Cerebellar nuclear complex (tissue), 1 donor: ENCODE measurements at regions not wholly inside any gene's neighbourhood (a gene's known extent, or its start where the extent isn't known, plus 50 kb on each side); places are given as distances from the start of the nearest gene placed in this dataset.

Experiments
- DNase-seq, 2 experiments: peaks; one replicate each; lab custom pipeline; 2025; lab: John Stamatoyannopoulos, UW

DNA sequence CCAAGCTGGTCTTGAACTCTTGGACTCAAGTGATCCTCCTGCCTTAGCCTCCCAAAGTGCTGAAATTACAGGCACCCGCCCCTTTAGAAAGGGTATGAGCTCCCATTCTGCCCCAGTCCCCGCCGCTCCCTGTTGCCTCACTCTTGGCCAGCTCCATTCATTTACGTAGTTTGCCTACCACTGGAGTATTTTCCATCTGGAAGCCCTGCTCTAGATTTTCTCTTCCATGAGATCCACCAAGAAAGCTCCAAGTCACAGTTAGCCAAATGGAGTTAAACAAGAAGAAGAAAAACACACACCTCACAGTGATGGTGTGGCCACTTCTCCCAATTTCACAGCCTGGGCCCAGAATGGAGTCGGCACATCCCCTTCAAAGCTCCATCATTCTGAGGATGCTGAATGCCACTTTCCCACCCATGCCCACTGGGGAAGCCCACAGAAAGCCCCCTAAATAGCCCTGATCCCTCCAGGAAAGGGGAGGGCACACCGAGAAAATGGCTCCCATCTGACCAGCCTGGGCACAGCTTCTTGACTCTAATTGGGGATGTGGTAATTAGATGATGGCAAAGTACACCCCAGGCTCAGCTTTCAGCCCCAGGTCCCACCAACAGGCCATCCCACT, 381.2 kb downstream of the MN1 start:
- DNase-seq: no peak

DNA sequence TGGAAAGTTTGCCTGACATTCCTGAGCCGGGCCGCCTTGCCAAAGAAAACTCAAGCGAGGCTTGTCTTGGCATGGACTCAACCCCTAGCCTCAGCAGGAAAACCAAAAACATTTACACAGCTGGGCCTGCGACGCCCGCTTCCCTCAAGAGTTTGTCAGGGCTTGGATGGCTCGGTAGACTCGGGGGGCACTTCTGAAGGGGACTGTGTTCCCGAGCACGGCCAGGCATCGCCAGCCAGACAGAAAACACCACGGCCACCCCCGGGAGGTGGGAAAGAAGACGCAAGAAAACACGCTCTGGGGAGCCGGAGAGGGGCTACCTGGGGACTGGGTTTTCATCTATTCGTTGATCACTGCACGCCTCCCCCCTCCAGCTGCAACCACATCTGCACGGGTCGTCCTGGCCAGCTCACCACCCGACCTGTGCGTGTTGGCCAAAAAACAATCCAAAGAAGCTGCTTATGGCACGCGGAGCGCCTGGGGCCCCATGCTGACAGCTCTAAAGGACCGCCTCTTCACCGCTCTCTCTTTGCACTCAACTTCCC, 380.7 kb downstream of the MN1 start:
- no peak for DNase-seq

DNA sequence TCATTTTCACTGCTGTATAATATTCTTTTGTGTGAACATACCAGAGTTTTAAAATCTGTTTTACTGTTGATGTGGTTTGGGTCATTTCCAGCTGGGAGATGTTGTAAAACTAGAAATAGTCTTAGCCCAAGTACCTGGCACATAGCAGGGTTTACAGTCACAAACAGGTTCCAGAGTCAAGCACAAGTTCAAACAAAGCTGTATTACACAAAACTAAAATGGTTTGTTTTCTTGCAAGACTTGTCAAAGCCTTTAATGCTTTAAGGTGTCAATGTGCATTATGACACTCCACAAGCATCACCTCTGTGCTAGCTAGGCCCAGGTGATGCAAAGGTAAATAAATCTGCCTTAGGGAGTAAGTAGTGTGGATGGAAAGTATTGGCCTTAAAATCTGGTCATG, 379.1 kb downstream of the MN1 start:
- no peak for DNase-seq

DNA sequence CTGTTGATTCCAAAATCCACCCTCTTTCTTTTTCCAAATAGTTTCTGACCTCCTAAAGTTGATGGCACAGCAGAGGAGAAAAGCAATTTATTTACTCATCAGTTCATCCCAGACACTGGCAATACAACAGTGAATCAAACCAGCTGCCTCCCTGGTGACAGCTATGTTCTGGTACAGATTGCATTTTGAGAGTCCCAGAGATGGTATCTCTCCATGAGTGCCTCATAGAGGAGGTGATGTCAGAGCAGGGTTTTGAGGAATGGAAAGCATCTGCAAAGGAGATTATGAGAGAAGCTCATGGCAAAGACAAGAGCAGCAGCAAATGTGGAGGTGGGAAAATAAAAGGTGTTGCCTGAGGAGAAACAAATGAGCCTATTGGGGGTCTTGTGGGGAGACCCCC, 377.2 kb downstream of the MN1 start:
- DNase-seq: no peak

DNA sequence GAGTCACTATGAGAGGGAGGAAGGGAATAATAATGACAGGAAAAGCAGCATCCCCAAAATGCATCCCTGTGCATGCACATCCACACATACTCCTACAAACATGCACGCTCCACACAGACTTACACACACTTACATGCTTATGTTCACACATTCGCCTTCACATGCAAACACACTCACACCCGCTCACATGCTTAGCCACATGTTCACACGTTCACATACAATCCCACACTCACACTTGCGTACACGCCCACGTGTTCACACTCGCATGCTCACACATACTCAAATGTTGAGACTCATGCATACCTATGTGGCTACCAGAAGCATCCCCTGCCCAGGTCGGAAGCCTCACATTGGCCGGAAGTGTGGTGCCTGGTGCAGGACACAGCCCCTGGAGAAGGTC, 372.1 kb downstream of the MN1 start:
- DNase-seq: no peak

DNA sequence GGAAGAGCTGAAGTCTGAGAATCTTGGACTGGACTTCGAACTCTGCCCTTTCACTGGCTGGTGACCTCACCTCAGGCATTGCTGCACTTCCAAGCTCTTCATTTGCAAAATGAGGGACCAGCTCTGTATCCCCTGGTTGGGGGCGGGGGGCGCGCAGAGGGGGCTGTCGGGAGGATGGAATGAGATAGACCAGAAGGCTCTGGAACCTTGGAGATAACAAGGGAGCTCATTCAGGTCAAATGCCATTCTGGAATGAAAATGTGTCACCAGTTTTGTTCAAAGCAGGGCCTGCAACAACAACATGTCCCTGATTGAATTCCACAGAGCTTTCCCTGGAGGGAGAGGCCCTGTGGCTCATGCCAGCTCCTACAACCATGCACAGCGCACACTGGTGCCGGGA, 370.5 kb downstream of the MN1 start:
- no peak for DNase-seq

DNA sequence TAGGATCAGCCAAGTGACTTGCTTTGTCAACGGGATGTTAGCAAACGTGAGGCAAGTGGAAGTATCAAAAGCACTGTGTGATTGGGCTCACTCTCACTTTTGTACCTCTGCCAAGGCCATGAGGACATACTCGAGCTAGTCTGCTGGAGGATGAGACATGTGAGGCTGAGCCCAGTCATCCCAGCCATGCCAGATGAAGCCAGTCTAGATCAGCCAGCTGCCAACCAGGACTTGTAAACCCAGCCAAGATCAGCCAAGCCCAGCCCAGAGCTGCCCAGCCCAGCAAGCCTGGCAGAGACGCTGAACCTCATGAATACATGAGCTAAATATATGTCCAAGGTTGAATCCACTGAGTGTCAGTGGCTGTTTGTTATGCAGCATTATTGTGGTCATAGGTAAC, 369.7 kb downstream of the MN1 start:
- no peak for DNase-seq

DNA sequence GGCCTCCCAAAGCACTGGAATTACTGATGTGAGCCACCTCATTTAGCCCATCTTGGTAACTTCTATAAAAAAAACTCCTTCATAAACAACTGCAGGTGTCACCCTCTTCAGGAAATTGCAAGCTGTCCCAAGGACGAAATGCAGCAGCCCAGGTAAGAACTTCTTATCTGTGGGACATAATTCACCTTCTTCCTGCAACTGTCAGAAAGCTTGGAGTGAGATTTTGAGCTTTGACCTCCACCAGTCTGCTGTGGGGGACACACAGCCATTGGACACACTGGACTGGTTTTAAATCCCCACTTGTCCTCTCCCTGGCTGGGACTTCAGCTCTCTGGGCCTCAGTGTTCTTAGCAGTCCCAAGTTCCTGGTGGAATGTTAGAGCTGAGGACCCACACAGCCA, 368.5 kb downstream of the MN1 start:
- no peak for DNase-seq

DNA sequence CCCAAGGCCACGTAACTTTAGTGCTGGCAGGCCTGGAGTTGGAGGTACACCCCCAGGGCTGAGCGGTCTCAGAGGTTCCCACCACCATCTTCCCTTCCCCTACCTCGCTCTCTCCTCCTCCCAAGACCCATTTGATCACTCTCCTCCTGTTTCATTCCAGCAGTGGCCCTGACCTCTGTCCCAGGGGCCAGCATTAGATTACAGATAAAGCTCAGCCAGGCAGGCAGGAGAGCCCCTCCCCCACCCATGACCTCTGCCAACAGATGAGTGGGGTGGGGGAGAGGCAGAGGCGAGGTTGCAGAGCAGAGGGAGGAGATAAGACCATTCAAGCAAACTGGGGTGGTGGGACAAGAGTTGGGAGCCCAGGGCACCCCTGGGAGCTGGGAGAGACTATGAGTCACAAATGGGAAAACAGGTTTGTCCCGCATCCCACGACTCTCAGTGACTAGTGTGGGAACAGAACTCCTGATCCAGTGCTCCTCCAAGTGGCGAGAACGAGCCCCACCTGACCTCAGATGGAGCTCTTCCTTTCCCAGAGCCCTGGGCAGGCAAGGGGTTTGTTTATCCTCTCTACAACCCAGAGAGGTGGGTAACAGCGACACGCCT, 367.9 kb downstream of the MN1 start:
- DNase-seq: no peak

DNA sequence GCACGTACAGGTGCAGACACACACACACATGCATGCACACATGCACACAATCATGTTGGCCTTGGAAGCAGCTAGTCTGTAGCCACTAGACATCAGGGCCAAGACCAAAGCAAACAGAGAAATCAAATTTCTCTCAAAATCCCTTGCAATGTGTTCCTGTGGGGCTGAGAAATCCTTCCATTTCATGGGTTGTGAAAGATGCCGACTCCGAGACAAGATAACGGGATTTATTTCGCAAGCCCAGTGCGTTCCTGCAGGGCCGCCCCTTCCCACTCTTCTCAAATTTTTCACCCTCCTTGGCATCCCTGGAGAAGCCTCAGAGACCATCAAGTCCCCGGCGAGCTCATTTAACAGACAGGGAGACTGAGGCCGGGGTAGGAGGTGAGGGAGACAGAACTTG, 366.7 kb downstream of the MN1 start:
- DNase-seq: no peak

DNA sequence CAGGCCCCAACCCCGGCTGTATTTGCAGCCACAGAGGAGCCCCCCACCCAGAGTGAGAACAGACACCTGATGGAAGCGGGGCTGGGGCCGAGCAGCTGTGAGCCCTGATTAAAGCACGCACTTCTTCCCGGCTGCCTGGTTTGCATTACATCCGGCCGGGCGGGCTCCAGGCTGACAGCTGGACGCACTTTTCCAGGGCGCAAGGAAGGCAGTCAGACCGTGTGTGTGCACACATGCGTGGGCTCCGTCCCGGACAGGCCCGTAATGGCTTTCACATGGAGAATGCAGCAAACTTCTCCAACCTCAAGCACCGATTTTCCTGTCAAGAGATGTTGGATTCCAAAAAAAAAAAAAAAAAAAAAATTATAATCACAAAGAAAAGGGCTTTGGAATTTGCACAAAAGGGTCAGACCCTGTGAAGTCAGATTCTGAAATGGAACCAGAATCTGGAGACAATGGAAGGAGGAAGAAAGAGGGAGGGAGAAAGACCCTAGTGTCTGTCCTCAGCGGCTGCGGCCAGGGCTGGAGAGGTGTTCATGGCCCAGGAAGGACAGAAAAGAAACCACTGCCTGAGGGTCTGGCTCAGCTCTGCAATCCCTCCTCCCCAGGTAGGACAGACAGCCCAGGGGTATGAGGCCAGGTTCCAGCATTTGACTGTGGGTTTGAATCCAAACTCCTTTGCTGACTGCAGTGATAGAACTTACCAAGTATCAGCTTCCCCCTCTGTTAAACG, 365.5 kb downstream of the MN1 start:
- DNase-seq: no peak

DNA sequence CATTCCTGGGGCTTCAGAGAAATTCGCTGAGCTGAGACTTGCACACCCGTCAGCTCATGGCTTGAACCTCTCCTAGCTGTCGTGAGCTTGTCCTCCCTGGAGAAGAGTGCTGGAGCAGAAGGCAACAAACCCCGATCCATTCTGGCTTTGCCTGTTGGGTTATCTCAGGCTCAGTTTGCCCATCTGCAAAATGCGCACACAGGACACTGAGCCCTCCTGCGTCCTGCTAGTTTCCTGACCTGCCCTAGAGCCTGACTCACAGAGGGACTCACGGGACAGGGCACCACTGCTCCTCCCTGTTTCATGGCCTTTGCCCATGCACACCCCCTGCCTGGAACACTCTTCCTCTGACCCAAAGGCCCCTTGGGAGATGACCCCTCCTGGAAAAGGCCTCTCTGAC, 365.0 kb downstream of the MN1 start:
- DNase-seq: no peak

DNA sequence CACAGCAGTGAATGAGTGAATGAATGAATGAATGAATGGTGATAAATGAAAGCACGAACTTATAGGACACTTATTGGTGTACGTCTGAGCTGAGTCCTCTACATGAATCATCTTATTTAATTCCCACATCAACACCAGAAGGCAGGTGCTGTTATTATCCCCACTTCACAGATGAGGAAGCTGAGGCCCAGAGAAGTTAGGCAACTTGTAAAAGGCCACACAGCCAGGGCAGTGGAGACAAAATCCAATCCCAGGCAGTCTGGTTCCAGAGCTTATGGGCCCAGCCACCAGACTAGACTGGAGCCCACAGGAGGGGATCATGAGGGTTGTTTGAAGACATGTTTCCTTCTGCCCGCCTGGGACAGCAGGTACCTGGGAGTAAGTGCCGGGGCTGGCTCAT, 364.0 kb downstream of the MN1 start:
- DNase-seq: no peak

DNA sequence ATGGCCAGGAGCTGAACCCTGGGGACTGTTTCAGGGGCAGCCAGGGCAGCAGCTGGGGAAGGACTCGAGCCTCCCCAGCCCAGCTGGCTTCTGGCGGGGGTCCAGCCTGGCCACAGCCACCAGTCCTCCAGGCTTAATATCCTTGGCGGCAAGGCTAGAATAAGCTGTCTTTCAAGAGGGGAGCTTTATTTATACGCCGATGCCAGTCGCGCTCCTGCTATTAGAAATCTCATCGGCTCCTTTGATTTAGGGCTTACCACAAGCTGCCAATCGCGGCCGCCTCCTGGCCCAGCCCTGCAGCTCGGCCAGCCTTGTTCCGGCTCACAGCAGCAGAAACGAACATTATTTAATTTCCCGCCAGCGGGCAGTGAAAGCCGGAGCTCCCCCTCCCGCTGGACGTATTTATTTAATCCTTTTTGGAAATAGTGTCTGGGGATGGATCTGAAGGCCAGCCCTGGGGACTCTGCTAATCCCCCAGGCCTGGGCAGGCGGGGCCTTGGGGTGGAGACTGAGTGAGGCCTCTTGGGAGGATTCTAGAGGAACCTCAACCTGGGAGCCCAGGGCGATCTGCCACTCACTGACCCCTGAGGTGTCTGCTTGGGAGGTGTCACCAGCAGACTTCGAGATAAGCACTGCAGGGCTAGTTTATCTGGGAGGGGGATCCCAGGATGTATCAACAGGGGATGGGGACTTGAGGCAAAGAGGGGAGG, 363.1 kb downstream of the MN1 start:
- DNase-seq: no peak

DNA sequence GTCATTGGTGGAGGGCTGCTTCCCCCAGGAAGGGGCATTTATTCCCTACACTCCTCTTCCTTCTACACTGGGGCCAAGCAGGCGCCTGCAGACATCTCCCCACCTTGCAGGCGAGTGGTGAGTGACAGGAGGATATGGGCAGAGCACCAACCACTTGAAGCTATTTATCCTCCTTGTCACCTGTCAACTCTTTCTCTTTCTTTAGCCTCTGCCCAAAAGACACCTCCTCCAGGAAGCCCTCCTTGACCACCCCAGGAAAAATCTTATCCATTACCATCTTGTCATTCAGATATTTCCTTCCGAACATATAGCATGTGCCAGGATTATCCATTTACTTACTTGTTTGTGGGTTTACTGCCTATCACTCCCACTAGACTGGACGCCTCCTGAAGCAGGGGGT, 362.4 kb downstream of the MN1 start:
- DNase-seq: no peak

DNA sequence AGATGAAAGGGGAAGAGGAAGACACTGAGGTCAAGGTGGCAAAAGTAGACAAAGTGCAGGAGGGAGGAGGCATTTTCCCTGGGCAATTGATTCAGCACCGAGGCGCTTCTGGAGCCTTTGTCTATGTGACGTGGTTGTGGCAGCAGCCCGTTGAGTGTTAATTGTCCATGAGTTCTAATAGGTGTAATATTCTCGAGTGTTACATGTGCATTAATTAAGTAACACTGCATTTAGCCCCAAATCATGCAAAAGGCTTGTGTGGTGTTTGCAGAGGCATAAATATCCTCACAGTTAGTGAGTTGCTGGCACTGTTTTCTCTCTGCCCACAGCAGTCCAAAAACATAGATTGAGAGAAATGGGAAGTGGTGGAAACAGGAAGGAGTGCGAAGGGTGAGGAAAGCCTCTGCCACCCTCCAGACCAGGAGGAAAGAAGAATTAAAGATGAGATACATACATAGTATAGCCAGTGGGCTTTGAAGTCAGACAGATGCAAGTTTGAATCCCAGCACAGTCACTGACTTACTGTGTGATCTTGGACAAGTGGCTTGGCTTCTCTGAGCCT, 361.2 kb downstream of the MN1 start:
- no peak for DNase-seq

DNA sequence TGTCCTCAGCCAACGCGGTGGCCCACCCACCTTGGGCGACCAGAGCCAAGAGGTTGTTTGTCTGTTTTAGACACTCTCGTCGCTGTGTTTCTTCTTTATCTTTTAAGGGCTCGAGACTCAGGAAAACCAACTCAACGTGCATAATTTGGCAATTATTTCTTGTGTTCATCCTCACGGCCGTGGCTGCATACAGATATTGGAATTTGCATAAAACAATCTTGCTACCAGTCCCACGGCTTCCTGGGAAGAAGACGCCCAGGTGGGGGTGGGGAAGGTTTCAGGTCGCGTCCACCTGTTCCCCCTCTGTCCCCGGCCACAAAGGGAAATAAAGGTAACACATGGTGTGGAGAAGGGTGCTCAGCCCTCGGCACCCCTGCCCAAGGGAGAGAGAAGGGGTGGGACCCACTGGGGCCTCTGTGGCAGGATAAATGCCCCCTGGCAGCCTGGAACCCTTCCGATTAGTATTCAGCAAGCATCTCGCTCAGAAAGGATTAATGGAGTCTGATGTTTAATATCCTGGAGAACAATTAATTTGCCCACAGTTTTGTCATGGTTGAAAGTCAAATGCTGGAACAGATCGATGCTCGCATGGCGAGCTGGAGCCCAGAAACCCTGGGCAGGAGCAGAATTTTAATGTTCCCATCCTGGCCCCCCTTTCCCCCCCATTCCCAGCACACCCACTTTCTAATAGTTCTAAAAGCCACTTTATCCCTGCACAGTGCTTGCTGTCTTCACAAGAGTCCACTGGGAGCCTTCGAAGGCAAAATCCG, 359.7 kb downstream of the MN1 start:
- DNase-seq: no peak

DNA sequence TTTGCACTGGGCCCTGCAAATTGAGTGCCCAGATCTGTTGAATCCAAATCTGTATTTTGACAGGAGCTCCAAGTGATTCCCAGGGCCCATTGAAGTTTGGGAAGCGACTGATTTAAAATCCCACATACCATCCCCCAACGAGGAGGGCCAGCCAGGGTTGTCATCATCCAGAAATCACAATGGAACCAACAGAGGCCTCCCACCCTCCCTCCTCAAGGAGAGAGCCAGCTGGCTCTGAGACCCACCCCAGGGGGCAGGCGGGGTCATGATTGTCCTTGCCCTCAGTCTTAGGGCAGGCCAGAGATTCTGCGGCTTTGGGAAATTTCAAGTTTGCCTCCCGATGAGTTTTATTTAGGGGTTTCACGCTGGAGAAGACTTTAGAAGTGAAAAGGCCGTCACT, 358.2 kb downstream of the MN1 start:
- no peak for DNase-seq

DNA sequence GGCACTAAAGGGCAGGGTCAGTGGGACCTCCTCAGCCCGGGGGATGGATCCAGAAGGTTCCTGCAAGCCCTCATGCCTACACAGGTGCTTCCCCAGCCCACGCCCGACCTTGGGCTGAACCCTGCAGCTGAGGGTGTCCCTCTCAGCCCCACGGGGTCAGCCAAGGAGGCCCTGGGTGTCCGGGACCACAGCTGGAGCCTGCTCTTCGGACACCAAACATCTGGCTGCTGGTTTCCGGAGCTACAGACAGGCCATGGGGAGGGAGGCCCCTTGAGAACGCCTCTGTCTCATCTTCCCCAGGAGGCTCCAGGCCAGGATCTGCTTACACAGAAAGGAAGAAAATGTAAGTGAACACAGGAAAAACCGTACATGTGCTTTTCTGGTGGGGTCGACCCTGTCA, 355.7 kb downstream of the MN1 start:
- DNase-seq: no peak

DNA sequence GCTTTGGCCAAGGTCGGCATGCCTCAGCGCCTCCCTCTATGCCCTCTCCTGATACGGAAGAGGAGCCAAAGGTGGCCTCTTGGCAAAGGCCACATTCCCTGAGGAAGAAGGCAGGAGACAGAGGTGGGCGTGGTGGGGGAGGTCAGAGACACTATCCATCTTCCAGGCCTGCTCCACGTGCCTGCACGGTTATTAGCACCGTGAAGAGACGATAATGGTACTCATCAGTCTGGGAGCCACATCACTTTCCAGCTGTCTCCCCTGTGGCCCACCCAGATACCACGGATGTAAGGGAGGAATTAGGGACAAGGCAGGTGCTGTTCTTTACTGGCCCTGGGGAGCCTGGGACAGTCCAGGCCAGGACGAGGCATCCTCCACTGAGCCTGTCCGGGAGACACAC, 354.3 kb downstream of the MN1 start:
- no peak for DNase-seq

DNA sequence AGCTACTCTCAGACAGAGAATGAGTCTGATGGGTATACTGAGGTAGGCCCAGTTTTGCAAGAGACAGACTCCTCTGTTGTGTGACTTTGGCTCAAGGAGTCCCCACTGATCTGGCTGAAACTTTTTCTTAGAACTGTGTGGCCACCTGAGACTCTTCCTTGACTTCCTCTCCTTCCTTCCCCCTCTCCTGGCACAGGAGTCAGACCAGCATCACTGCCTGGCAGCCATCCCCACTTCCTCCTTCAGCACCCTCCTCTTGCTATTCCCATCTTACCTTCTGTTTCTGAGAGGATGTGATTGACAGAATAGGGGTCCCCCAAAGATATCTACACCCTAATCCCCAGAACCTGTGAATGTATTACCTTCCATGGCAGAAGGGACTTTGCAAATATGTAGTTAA, 351.1 kb downstream of the MN1 start:
- DNase-seq: no peak

DNA sequence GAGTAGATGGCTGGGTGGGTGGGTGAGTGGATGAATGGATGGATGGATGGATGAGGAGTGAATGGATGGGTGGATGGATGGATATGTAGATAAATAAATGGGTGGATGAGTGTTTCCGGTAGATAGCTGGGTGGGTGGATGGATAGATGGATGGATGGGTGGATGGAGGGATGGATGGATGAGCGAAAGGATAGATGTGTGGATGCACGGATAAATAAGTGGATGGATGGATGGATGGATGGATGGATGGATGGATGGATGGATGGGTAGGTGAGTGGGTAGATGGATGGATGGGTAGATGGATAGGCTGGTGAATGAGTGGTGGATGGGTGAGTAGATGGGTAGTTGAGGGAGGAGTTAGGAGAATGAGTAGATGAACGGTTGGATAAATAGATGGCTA, 349.3 kb downstream of the MN1 start:
- DNase-seq: no peak
